ENCODE measurements at regions not wholly inside any gene's neighbourhood (a gene's known extent, or its start where the extent isn't known, plus 50 kb on each side); places are given as distances from the start of the nearest gene placed in this dataset.
A peak's percentile ranks its signal among the peaks of the same experiment; 100 is the strongest.
"Not testable (repeated sequence)": the region's sequence is repeated elsewhere in the genome, so short reads cannot be mapped to it uniquely, and the experiment has no call there.

- Histone ChIP-seq H3K27ac (no peak overlapping the region), H2AFZ (replicated peaks) (no peak overlapping the region), H3K4me1 (no peaks in the 10 kb centered on the region), H4K20me1 (ENCODE audit: low read depth) (no peaks in the 10 kb centered on the region), H3F3A (ENCODE audit: low read depth) (no peaks in the 10 kb centered on the region), H3K27me3 (no peaks in the 10 kb centered on the region), H3K79me2 (ENCODE audit: low read depth) (no peaks in the 10 kb centered on the region), H3K4me3 (no peak overlapping the region), H3K36me3 (no peaks in the 10 kb centered on the region), H3K4me2 (no peak overlapping the region), H3K9me3 (ENCODE audit: low read depth) (no peaks in the 10 kb centered on the region), H3K9ac (no peak overlapping the region)
- peak; percentile 6 for DNase-seq (ENCODE audit: low spot score)
- H3K4me3 Mint-ChIP-seq, result no peak overlapping the region
- H3K27me3 Mint-ChIP-seq (ENCODE audit: insufficient read depth, low read depth), result peaks cover 2% of the 10 kb centered on the region
- H3K27ac Mint-ChIP-seq, result no peak overlapping the region
- no peaks in the 10 kb centered on the region for H3K4me1 Mint-ChIP-seq
- peak; percentile 56 for TF ChIP-seq CTCF (IDR thresholded peaks at IDR 0.05)
- no peak for TF ChIP-seq EZH2phosphoT487 (IDR thresholded peaks at IDR 0.05)
- no peak for TF ChIP-seq EZH2 (IDR thresholded peaks at IDR 0.05)
- H3K36me3 Mint-ChIP-seq, result no peaks in the 10 kb centered on the region
- no peaks in the 10 kb centered on the region for H3K9me3 Mint-ChIP-seq
Observed at GRCh38 chr9:19629488-19629887, 159.3 kb downstream of the SLC24A2 start.

- not testable (repeated sequence) for H3K4me1 ChIP-seq, H3K36me3 ChIP-seq
Observed at GRCh38 chr9:19625426-19625825, 163.4 kb downstream of the SLC24A2 start.

GRCh38 chr9:19624519-19624918, 164.3 kb downstream of the SLC24A2 start:
- Histone ChIP-seq H2AFZ (replicated peaks) (no peak overlapping the region), H3K27me3 (no peaks in the 10 kb centered on the region), H3F3A (ENCODE audit: low read depth) (no peaks in the 10 kb centered on the region), H3K4me3 (no peak overlapping the region), H3K9ac (no peak overlapping the region), H4K20me1 (ENCODE audit: low read depth) (no peaks in the 10 kb centered on the region), H3K9me3 (ENCODE audit: low read depth) (no peaks in the 10 kb centered on the region), H3K27ac (no peak overlapping the region), H3K36me3 (no peaks in the 10 kb centered on the region), H3K4me1 (no peaks in the 10 kb centered on the region), H3K4me2 (no peak overlapping the region), H3K79me2 (ENCODE audit: low read depth) (no peaks in the 10 kb centered on the region)
- Mint-ChIP-seq H3K4me1 (no peaks in the 10 kb centered on the region), H3K36me3 (no peaks in the 10 kb centered on the region), H3K27ac (no peak overlapping the region), H3K27me3 (ENCODE audit: insufficient read depth, low read depth) (peaks cover 2% of the 10 kb centered on the region), H3K4me3 (no peak overlapping the region), H3K9me3 (no peaks in the 10 kb centered on the region)
- TF ChIP-seq EZH2phosphoT487 (IDR thresholded peaks at IDR 0.05) (no peak), EZH2 (IDR thresholded peaks at IDR 0.05) (no peak)
- DNase-seq (ENCODE audit: low spot score), result no peak

More at GRCh38 chr9:19625426-19625825, 163.4 kb downstream of the SLC24A2 start:
- not testable (repeated sequence) for H3F3A ChIP-seq (ENCODE audit: low read depth); H3K9me3 Mint-ChIP-seq; H3K27me3 Mint-ChIP-seq (ENCODE audit: insufficient read depth, low read depth); H3K79me2 ChIP-seq (ENCODE audit: low read depth); H3K27ac ChIP-seq; H3K4me2 ChIP-seq; H3K36me3 Mint-ChIP-seq; H3K4me3 ChIP-seq; H3K9ac ChIP-seq; H3K27me3 ChIP-seq; H2AFZ ChIP-seq (replicated peaks); DNase-seq (ENCODE audit: low spot score); H3K4me3 Mint-ChIP-seq; H3K27ac Mint-ChIP-seq; H3K9me3 ChIP-seq (ENCODE audit: low read depth); H4K20me1 ChIP-seq (ENCODE audit: low read depth); H3K4me1 Mint-ChIP-seq
- TF ChIP-seq EZH2phosphoT487 (IDR thresholded peaks at IDR 0.05), result peak; percentile 39

GRCh38 chr9:19623941-19624340, 164.9 kb downstream of the SLC24A2 start:
- Histone ChIP-seq H3K9me3 (ENCODE audit: low read depth) (no peaks in the 10 kb centered on the region), H3F3A (ENCODE audit: low read depth) (no peaks in the 10 kb centered on the region), H3K4me3 (no peak overlapping the region), H2AFZ (replicated peaks) (no peak overlapping the region), H3K9ac (no peak overlapping the region), H4K20me1 (ENCODE audit: low read depth) (no peaks in the 10 kb centered on the region), H3K4me2 (no peak overlapping the region), H3K27me3 (no peaks in the 10 kb centered on the region), H3K4me1 (no peaks in the 10 kb centered on the region), H3K27ac (no peak overlapping the region), H3K79me2 (ENCODE audit: low read depth) (no peaks in the 10 kb centered on the region), H3K36me3 (no peaks in the 10 kb centered on the region)
- DNase-seq (ENCODE audit: low spot score), result no peak
- TF ChIP-seq CTCF (IDR thresholded peaks at IDR 0.05), result no peak
- TF ChIP-seq EZH2 (IDR thresholded peaks at IDR 0.05), result no peak
- TF ChIP-seq EZH2phosphoT487 (IDR thresholded peaks at IDR 0.05), result no peak
- Mint-ChIP-seq H3K9me3 (no peaks in the 10 kb centered on the region), H3K4me3 (no peak overlapping the region), H3K36me3 (no peaks in the 10 kb centered on the region), H3K27me3 (ENCODE audit: insufficient read depth, low read depth) (peaks cover 2% of the 10 kb centered on the region), H3K4me1 (no peaks in the 10 kb centered on the region), H3K27ac (no peak overlapping the region)
